HCT116 (cell line): ENCODE measurements at regions not wholly inside any gene's neighbourhood (a gene's known extent, or its start where the extent isn't known, plus 50 kb on each side); places are given as distances from the start of the nearest gene placed in this dataset.

Experiments used
- ATAC-seq: fragments of 200-7000 bp; cut with Tn5 transposase; 2 replicates; pipeline ENCODE4 v1.9.1; 2020; ENCODE audit warnings: mild to moderate bottlenecking, moderate library complexity
- BruUV-seq: library from RNA; stranded (reverse); fragments of 400-500 nt; replicated peaks from 2 replicates; lab custom pipeline; 2021; lab: Mats Ljungman, UMichigan
- CTCF ChIA-PET: fragments of 300-600 bp; sonication (Branson Sonifier 250); formaldehyde crosslinking; loops from one replicate; lab custom pipeline; 2021; ENCODE audit warnings: antibody characterized with exemption; lab: Charles Lee
- POLR2A ChIA-PET: fragments of 300-600, 350-600 bp; sonication (Branson Sonifier 250); formaldehyde crosslinking; loops from one replicate; lab custom pipeline; 2021; ENCODE audit warnings: antibody characterized with exemption; lab: Charles Lee
- RAD21 ChIA-PET, 2 experiments: fragments of 300-600 bp; sonication (Branson Sonifier 250); formaldehyde crosslinking; loops; one replicate each; lab custom pipeline; 2023; ENCODE audit warnings: low total read pairs in 2 of 2; ENCODE audit not compliant: uncharacterized antibody in 2 of 2, unreplicated experiment in 2 of 2, low non-redundant PET in 1 of 2; lab: Charles Lee
- DNase-seq: peaks from one replicate; pipeline ENCODE4 v3.0.0-alpha.2; 2010; ENCODE audit warnings: low read depth, low spot score
- H2AFZ ChIP-seq: fragments of 200-600 bp; shearing (Covaris generic), sonication (generic); 2 replicates; pipeline ENCODE4 v1.6.1; 2017; ENCODE audit warnings: low read depth, mixed run types, mixed read lengths, antibody characterized with exemption, low read length; ENCODE audit not compliant: poor library complexity, severe bottlenecking
- H3K27ac ChIP-seq: 2 replicates; pipeline ENCODE4 v1.5.1; 2012; ENCODE audit warnings: low read depth, low read length
- H3K27me3 ChIP-seq: fragments of 200-600 bp; sonication (generic); 2 replicates; pipeline ENCODE4 v1.6.1; 2016; ENCODE audit warnings: mixed run types, low read length, mixed read lengths; ENCODE audit not compliant: insufficient read depth
- H3K36me3 ChIP-seq, 2 experiments: fragments of 200-500 bp in 1 of 2; fragments of 200-600 bp in 1 of 2; sonication (Bioruptor generic) in 1 of 2; sonication (generic) in 1 of 2; 2 replicates each; pipeline versions ENCODE4 v1.5.1 to v1.6.1; 2014 to 2016; ENCODE audit warnings: low read length in 2 of 2, inconsistent platforms in 1 of 2, mixed read lengths in 1 of 2, mixed run types in 1 of 2; ENCODE audit not compliant: insufficient read depth in 2 of 2, control insufficient read depth in 1 of 2
- H3K4me1 ChIP-seq, 2 experiments: fragments of 200-600 bp in 1 of 2; sonication (generic) in 1 of 2; 2 replicates each; pipeline versions ENCODE4 v1.5.1 to v1.6.1; 2012 to 2017; ENCODE audit warnings: low read length in 2 of 2, inconsistent platforms in 1 of 2, mild to moderate bottlenecking in 1 of 2, mixed read lengths in 1 of 2, mixed run types in 1 of 2, moderate library complexity in 1 of 2; ENCODE audit not compliant: insufficient read depth in 2 of 2, control insufficient read depth in 1 of 2
- H3K4me2 ChIP-seq: fragments of 200-600 bp; sonication (generic); 2 replicates; pipeline ENCODE4 v1.6.1; 2017; ENCODE audit warnings: mixed run types, low read length, mixed read lengths
- H3K4me3 ChIP-seq, 2 experiments: fragments of 200-600 bp in 1 of 2; sonication (generic) in 1 of 2; replicated peaks in 1 of 2; 2 replicates each; pipeline ENCODE4 v1.5.1; 2011 to 2016; ENCODE audit warnings: low read length in 2 of 2, control low read depth in 1 of 2, low read depth in 1 of 2, mild to moderate bottlenecking in 1 of 2, mixed read lengths in 1 of 2, mixed run types in 1 of 2
- H3K79me2 ChIP-seq: fragments of 200-600 bp; sonication (generic); 2 replicates; pipeline ENCODE4 v1.6.1; 2017; ENCODE audit warnings: mild to moderate bottlenecking, mixed run types, low read length, moderate library complexity, mixed read lengths; ENCODE audit not compliant: insufficient read depth
- H3K9ac ChIP-seq: fragments of 200-600 bp; sonication (generic); 2 replicates; pipeline ENCODE4 v1.6.1; 2016; ENCODE audit warnings: low read length, mixed read lengths
- H3K9me2 ChIP-seq: fragments of 200-600 bp; sonication (generic), shearing (Covaris generic); 2 replicates; pipeline ENCODE4 v1.6.1; 2017; ENCODE audit warnings: mixed run types, mild to moderate bottlenecking, moderate library complexity; ENCODE audit not compliant: insufficient read depth
- H3K9me3 ChIP-seq, 2 experiments: fragments of 200-500 bp in 1 of 2; fragments of 200-600 bp in 1 of 2; sonication (Bioruptor generic) in 1 of 2; sonication (generic) in 1 of 2; 2 replicates each; pipeline ENCODE4 v1.6.1; 2014 to 2017; ENCODE audit warnings: low read length in 2 of 2, mixed read lengths in 2 of 2, inconsistent platforms in 1 of 2, low read depth in 1 of 2, mild to moderate bottlenecking in 1 of 2, mixed run types in 1 of 2, moderate library complexity in 1 of 2; ENCODE audit not compliant: control insufficient read depth in 1 of 2, insufficient read depth in 1 of 2
- H4K20me1 ChIP-seq: fragments of 200-600 bp; sonication (generic), shearing (Covaris generic); 2 replicates; pipeline ENCODE4 v1.6.1; 2017; ENCODE audit warnings: mixed run types, mild to moderate bottlenecking, moderate library complexity; ENCODE audit not compliant: insufficient read depth
- EZH2phosphoT487 ChIP-seq: fragments of 200-600 bp; IDR thresholded peaks from 2 replicates; pipeline ENCODE4 v1.6.1; 2018; ENCODE audit warnings: antibody characterized with exemption, borderline replicate concordance
- intact Hi-C: fragments of 100-400 bp; cut with micrococcal nuclease; formaldehyde crosslinking; loops from 2 replicates; pipeline ENCODE4 v1.10.0; 2022
- TF ChIP-seq, protein P1 (sequence below): IDR thresholded peaks from 2 replicates; pipeline ENCODE4 v1.6.1; 2011; ENCODE audit warnings: mild to moderate bottlenecking, low read length, moderate library complexity; ENCODE audit not compliant: insufficient replicate concordance; ENCODE audit errors: extremely low read depth
- TF ChIP-seq, protein P2 (sequence below): IDR thresholded peaks from 2 replicates; pipeline ENCODE4 v1.6.1; 2012

DNA sequence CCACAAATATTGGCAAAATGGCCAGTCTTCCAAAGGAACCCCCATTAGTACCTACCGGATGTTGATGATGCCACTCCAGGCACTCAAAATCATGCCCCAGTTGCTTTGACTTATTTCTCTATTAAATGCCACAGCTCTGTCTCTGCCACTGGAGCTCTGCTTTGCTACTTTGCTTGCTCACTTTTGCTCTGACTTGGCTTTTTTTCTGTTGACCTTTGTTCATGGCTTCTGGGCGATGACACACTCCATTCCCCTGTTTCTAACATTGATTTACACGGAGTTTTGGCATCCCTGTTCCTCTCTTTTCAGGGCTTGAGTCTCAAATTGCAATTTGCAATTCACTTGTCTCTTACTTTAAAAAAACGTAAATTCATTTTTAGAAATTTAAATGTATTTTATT is 217.1 kb upstream of the SPRY2 start:
- TF ChIP-seq, protein P1, sequence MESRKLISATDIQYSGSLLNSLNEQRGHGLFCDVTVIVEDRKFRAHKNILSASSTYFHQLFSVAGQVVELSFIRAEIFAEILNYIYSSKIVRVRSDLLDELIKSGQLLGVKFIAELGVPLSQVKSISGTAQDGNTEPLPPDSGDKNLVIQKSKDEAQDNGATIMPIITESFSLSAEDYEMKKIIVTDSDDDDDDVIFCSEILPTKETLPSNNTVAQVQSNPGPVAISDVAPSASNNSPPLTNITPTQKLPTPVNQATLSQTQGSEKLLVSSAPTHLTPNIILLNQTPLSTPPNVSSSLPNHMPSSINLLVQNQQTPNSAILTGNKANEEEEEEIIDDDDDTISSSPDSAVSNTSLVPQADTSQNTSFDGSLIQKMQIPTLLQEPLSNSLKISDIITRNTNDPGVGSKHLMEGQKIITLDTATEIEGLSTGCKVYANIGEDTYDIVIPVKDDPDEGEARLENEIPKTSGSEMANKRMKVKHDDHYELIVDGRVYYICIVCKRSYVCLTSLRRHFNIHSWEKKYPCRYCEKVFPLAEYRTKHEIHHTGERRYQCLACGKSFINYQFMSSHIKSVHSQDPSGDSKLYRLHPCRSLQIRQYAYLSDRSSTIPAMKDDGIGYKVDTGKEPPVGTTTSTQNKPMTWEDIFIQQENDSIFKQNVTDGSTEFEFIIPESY = no peak
- TF ChIP-seq, protein P2, sequence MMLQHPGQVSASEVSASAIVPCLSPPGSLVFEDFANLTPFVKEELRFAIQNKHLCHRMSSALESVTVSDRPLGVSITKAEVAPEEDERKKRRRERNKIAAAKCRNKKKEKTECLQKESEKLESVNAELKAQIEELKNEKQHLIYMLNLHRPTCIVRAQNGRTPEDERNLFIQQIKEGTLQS = no peak
- CTCF ChIA-PET = no interaction called here
- DNase-seq = no peak
- Histone ChIP-seq H3K9me2 (no peaks in the 10 kb centered on the region), H3K4me2 (no peak overlapping the region), H3K9me3 (no peaks in the 10 kb centered on the region), H3K36me3 (no peaks in the 10 kb centered on the region), H4K20me1 (no peaks in the 10 kb centered on the region), H3K9ac (no peak overlapping the region), H3K27ac (no peak overlapping the region), H3K4me1 (no peaks in the 10 kb centered on the region), H3K4me3 (no peak overlapping the region), H2AFZ (no peak overlapping the region), H3K79me2 (no peaks in the 10 kb centered on the region), H3K27me3 (no peaks in the 10 kb centered on the region)
- RAD21 ChIA-PET = no interaction called here
- intact Hi-C loops = no loop called here
- POLR2A ChIA-PET = no interaction called here
- BruUV-seq = no TSS peak
- no peak for ATAC-seq

DNA sequence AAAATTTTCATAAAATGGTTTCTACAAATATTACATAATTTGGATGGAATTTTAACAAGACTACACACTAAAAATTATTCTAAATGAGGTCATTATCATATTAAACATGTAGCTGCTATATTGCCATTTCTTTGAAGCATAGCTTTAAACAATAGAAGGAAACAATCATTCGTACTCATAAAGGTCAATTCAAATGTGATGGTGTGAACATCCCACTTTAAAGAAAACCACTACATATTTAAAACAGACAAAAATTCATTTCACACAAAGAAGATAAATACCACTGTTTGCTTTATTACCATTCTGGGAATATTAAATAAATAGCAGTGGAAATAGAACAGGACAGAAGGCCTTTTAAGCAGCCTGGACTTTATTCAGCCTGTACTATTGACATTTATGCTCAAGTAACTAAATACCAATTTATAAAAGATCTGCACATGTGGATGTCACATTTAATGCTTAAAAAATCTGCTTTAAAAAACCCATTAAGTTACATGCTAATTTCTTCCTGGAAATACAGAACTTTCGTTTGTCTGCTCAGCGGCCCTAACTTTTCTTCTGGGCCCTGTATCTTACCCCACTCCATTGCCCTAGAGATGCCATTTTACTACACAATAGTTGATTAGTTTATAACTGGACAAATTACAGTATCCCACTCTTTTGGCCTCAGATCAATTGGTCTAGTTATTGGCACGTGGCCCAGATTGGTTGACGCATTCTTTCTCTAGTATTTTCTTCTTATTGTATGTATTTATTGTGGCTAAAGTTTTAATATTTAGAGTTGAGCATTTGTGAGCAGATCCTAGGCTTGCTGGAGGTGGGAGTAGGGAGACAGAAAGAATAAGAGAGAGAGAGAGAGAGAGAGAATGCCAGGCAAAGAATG is 215.1 kb upstream of the SPRY2 start:
- H3K9ac ChIP-seq = no peak overlapping the region
- ATAC-seq (no peak), DNase-seq (no peak)
- no peak for TF ChIP-seq EZH2phosphoT487
- H3K79me2 ChIP-seq = no peaks in the 10 kb centered on the region
- no peaks in the 10 kb centered on the region for H3K27me3 ChIP-seq
- no peak overlapping the region for H3K4me3 ChIP-seq
- H3K9me3 ChIP-seq = no peaks in the 10 kb centered on the region
- no peak overlapping the region for H3K4me2 ChIP-seq
- POLR2A ChIA-PET = no interaction called here
- BruUV-seq = no TSS peak
- no peak overlapping the region for H3K27ac ChIP-seq
- H3K9me2 ChIP-seq = no peaks in the 10 kb centered on the region
- intact Hi-C loops = no loop called here
- no peaks in the 10 kb centered on the region for H3K4me1 ChIP-seq
- H3K36me3 ChIP-seq = no peaks in the 10 kb centered on the region
- H4K20me1 ChIP-seq = no peaks in the 10 kb centered on the region
- H2AFZ ChIP-seq = no peak overlapping the region
- CTCF ChIA-PET = no interaction called here
- RAD21 ChIA-PET = no interaction called here
